ENCODE measurements at regions not wholly inside any gene's neighbourhood (a gene's known extent, or its start where the extent isn't known, plus 50 kb on each side); places are given as distances from the start of the nearest gene placed in this dataset.

DNA sequence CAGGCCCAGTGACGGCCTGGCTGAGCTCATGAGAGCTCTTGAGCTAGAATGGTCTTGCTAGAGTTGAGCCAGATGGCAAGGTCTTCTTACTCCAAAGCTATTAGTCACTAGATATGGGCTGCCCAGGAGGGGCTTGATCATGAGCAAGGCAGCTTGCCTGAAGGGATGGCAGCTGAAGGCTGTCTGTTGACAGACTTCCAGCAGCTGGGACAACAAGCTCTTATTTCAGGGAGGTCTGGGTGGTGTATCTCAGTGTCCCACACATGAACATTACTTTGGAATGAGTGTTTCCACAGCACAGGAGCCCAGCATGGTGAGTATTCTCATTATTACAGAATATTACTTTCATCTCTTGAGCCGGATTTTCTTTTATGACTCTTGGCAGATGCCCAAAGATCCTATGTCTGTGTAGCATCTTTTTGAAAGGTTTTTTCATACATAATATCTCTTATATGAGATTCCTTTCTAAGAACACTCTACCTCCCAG is 414.1 kb downstream of the ARHGEF28 start:
- DNase-seq (ENCODE audit: insufficient read length, low spot score, missing footprints) = peak; percentile 62
- H3K4me1 ChIP-seq (ENCODE audit: insufficient read depth, low read length) = peaks cover 45% of the 10 kb centered on the region
- H4K20me1 ChIP-seq (ENCODE audit: insufficient read depth, low read length) = no peaks in the 10 kb centered on the region
- no peak overlapping the region for H3K4me3 ChIP-seq (ENCODE audit: insufficient read depth, low read length)
- no peaks in the 10 kb centered on the region for H3K36me3 ChIP-seq (ENCODE audit: insufficient read depth, low read length)
- H3K79me2 ChIP-seq (ENCODE audit: insufficient read depth, low read length) = no peaks in the 10 kb centered on the region
- no peaks in the 10 kb centered on the region for H3K27me3 ChIP-seq (ENCODE audit: insufficient read depth, low read length)
- peak overlapping the region; percentile 58 for H3K27ac ChIP-seq (ENCODE audit: low read depth, low read length)
- H3K4me2 ChIP-seq (ENCODE audit: insufficient read depth, low read length) = peak overlapping the region; percentile 28
- TF ChIP-seq CTCF (IDR thresholded peaks at IDR 0.05; ENCODE audit: extremely low read depth, low read depth, low read length) = no peak
- H2AFZ ChIP-seq (ENCODE audit: low read length) = no peak overlapping the region
- H3K9me3 ChIP-seq (ENCODE audit: low read depth, low read length) = no peaks in the 10 kb centered on the region

- Histone ChIP-seq H3K36me3 (ENCODE audit: insufficient read depth, low read length) (no peaks in the 10 kb centered on the region), H2AFZ (ENCODE audit: low read length) (no peak overlapping the region), H3K4me3 (ENCODE audit: insufficient read depth, low read length) (no peak overlapping the region), H3K4me2 (ENCODE audit: insufficient read depth, low read length) (no peak overlapping the region), H3K4me1 (ENCODE audit: insufficient read depth, low read length) (peaks cover 43% of the 10 kb centered on the region), H3K79me2 (ENCODE audit: insufficient read depth, low read length) (no peaks in the 10 kb centered on the region), H3K27me3 (ENCODE audit: insufficient read depth, low read length) (no peaks in the 10 kb centered on the region), H3K27ac (ENCODE audit: low read depth, low read length) (no peak overlapping the region), H4K20me1 (ENCODE audit: insufficient read depth, low read length) (no peaks in the 10 kb centered on the region), H3K9me3 (ENCODE audit: low read depth, low read length) (no peaks in the 10 kb centered on the region)
- no peak for DNase-seq (ENCODE audit: insufficient read length, low spot score, missing footprints)
- no peak for TF ChIP-seq CTCF (IDR thresholded peaks at IDR 0.05; ENCODE audit: extremely low read depth, low read depth, low read length)
These were observed 411.3 kb downstream of the ARHGEF28 start for GRCh38 chr5:74037321-74037720.

GRCh38 chr5:74035521-74035937 is 409.5 kb downstream of the ARHGEF28 start:
- Histone ChIP-seq H3K9me3 (ENCODE audit: low read depth, low read length) (no peaks in the 10 kb centered on the region), H4K20me1 (ENCODE audit: insufficient read depth, low read length) (no peaks in the 10 kb centered on the region), H3K4me3 (ENCODE audit: insufficient read depth, low read length) (no peak overlapping the region), H2AFZ (ENCODE audit: low read length) (peak overlapping the region; percentile 7), H3K36me3 (ENCODE audit: insufficient read depth, low read length) (no peaks in the 10 kb centered on the region), H3K79me2 (ENCODE audit: insufficient read depth, low read length) (no peaks in the 10 kb centered on the region), H3K4me2 (ENCODE audit: insufficient read depth, low read length) (peak overlapping the region; percentile 78), H3K27ac (ENCODE audit: low read depth, low read length) (peak overlapping the region; percentile 85), H3K27me3 (ENCODE audit: insufficient read depth, low read length) (no peaks in the 10 kb centered on the region), H3K4me1 (ENCODE audit: insufficient read depth, low read length) (peaks cover 31% of the 10 kb centered on the region)
- TF ChIP-seq CTCF (IDR thresholded peaks at IDR 0.05; ENCODE audit: extremely low read depth, low read depth, low read length) = peak; percentile 64
- no peak for DNase-seq (ENCODE audit: insufficient read length, low spot score, missing footprints)

GRCh38 chr5:74034733-74035132 is 408.7 kb downstream of the ARHGEF28 start:
- Histone ChIP-seq H2AFZ (ENCODE audit: low read length) (peak overlapping the region; percentile 17), H3K4me3 (ENCODE audit: insufficient read depth, low read length) (peak overlapping the region; percentile 34), H3K79me2 (ENCODE audit: insufficient read depth, low read length) (no peaks in the 10 kb centered on the region), H4K20me1 (ENCODE audit: insufficient read depth, low read length) (no peaks in the 10 kb centered on the region), H3K27ac (ENCODE audit: low read depth, low read length) (peak overlapping the region; percentile 85), H3K36me3 (ENCODE audit: insufficient read depth, low read length) (no peaks in the 10 kb centered on the region), H3K27me3 (ENCODE audit: insufficient read depth, low read length) (no peaks in the 10 kb centered on the region), H3K9me3 (ENCODE audit: low read depth, low read length) (no peaks in the 10 kb centered on the region), H3K4me2 (ENCODE audit: insufficient read depth, low read length) (peak overlapping the region; percentile 78), H3K4me1 (ENCODE audit: insufficient read depth, low read length) (peaks cover 23% of the 10 kb centered on the region)
- peak; percentile 57 for DNase-seq (ENCODE audit: insufficient read length, low spot score, missing footprints)
- TF ChIP-seq CTCF (IDR thresholded peaks at IDR 0.05; ENCODE audit: extremely low read depth, low read depth, low read length) = no peak
